IgD-negative memory B cell (primary cell): ENCODE measurements at regions not wholly inside any gene's neighbourhood (a gene's known extent, or its start where the extent isn't known, plus 50 kb on each side); places are given as distances from the start of the nearest gene placed in this dataset.

Experiments used
- H3K27ac Mint-ChIP-seq, 3 donors: one replicate each; pipeline ENCODE4 v1.8.0; 2020 to 2022; ENCODE audit warnings: mild to moderate bottlenecking in 3 of 3, mixed read lengths in 3 of 3, moderate library complexity in 1 of 3
- H3K27me3 Mint-ChIP-seq: one replicate; pipeline ENCODE4 v1.8.0; 2021; ENCODE audit warnings: mixed read lengths
- H3K36me3 Mint-ChIP-seq: one replicate; pipeline ENCODE4 v1.8.0; 2020; ENCODE audit warnings: mild to moderate bottlenecking, mixed read lengths
- H3K4me1 Mint-ChIP-seq, 3 donors: one replicate each; pipeline ENCODE4 v1.8.0; 2020 to 2022; ENCODE audit warnings: mixed read lengths in 3 of 3, mild to moderate bottlenecking in 1 of 3
- H3K4me3 Mint-ChIP-seq, 4 donors: one replicate each; pipeline ENCODE4 v1.8.0; 2020 to 2022; ENCODE audit warnings: mild to moderate bottlenecking in 4 of 4, mixed read lengths in 4 of 4, moderate library complexity in 3 of 4
- H3K9me3 Mint-ChIP-seq, 3 donors: one replicate each; pipeline ENCODE4 v1.8.0; 2020 to 2021; ENCODE audit warnings: mixed read lengths in 3 of 3, mild to moderate bottlenecking in 1 of 3

DNA sequence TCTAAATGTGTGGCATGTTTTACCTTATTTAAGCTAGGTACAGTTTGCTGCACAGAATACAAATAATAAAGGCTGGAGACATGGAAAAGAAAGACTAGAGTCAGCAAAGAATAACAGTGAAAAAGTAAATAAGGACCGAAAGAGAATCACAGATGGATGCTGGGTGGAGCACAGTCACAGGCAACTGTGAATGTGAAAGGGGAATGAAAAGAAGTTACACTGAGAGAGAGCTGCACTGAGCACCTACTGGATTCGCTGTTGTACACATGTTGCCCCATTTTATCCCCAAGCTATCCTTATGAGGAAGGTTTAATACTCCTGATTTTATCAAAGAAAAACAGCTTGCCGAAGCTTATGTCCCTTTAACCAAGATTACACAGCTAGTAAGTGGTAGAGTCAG lies 165.4 kb upstream of the RGMB start:
- Mint-ChIP-seq H3K4me1 (no peaks in the 10 kb centered on the region), H3K36me3 (peaks cover 2% of the 10 kb centered on the region), H3K27ac (no peak overlapping the region), H3K27me3 (no peaks in the 10 kb centered on the region), H3K9me3 (peaks cover 0 to 2% (median 0%) of the 10 kb centered on the region in 3 donors), H3K4me3 (no peak overlapping the region)

DNA sequence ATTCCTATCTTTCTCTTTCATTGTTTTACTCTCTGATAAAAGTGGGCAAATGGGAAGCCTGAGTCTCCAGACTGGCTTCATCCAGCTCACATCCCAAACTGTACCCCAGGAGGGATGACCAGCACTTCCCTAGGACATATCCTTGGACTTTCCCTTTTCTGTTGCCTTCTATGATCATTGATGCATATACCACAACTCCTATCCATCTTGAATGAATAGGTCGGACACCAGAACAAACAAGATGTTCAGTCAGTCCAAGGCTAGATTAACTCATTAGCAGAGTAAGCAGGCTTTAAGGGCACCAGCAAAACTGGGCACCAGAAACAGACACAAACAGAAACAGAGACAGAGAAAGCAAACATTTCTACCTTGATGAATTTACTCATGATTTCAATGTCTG lies 159.1 kb upstream of the RGMB start:
- Mint-ChIP-seq H3K27me3 (no peaks in the 10 kb centered on the region), H3K4me1 (no peaks in the 10 kb centered on the region), H3K9me3 (no peaks in the 10 kb centered on the region), H3K36me3 (peaks cover 2% of the 10 kb centered on the region), H3K4me3 (no peak overlapping the region), H3K27ac (no peak overlapping the region)

DNA sequence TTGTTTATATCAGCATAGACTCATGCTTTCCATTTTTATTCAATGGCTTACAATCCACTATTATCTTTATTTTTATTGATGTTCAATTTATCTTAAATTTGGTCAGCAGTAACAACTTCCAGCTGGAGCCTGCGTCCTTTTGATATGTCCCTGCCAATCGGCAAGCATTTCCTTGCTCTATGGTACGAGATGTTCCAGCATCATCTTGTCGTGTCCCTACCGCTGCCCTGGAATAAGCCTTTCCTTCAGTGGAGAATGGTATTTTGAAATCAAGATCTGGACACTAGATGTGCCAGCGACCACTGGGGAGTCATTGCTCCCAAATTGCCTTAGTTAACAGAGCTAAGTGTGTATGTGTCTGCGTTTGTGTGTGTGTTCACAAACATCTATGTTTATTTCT lies 151.6 kb upstream of the RGMB start:
- H3K27me3 Mint-ChIP-seq, result no peaks in the 10 kb centered on the region
- H3K9me3 Mint-ChIP-seq, result peaks cover 0 to 2% (median 0%) of the 10 kb centered on the region in 3 donors
- no peaks in the 10 kb centered on the region for H3K36me3 Mint-ChIP-seq
- no peak overlapping the region for H3K4me3 Mint-ChIP-seq
- no peaks in the 10 kb centered on the region for H3K4me1 Mint-ChIP-seq
- H3K27ac Mint-ChIP-seq, result no peak overlapping the region

DNA sequence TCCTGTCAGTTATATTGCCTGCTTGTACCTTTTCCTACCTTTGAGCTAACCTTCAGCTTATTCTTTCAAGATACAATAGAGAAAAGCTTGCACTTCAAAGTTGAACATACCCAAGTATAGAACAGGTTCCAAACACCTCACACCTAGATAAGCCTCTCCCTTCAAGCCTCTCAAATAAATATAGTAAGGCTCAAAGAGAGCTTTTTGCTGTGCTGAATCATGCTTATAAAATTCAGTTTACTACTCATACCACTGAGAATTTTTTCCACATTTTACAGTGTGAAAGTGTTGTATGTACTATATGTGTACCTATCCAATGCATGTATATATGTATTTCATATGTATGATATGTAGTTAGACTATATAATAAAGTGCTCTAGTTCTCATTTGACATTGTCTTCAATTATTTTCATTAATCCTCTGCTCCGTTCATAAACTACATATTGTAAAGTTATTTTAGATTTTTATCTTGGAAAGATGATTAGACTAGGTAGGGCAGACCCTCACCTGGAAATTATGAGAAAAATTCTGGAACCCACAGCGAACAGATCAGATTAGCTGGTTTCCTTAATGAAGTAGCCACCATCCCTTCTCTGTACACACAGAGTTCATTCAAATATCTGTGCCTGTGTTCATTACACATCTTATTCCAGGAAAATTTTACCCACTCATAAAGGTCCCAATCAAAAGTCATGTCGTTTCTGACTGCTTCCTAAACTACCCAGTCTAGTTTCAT lies 149.2 kb upstream of the RGMB start:
- Mint-ChIP-seq H3K36me3 (no peaks in the 10 kb centered on the region), H3K4me1 (no peaks in the 10 kb centered on the region), H3K27me3 (no peaks in the 10 kb centered on the region), H3K9me3 (peaks cover 1 to 6% (median 2%) of the 10 kb centered on the region in 3 donors), H3K4me3 (no peak overlapping the region), H3K27ac (no peak overlapping the region)

DNA sequence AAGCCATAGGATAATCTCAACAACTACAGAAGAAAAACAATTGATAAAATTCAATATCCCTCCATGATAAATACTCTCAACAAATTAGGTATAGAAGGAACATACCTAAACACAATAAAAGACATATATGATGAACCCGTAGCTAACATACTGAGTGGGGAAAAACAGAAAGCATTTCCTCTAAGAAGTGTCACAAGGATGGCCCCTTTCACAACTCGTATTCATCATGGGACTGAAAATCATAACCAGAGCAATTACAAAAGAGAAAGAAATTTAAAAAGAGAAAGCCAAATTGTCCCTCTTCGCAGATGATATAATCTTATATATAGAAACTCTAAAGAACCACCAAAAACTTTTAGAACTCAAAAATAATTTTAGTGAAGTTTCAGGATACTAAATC lies 146.3 kb upstream of the RGMB start:
- no peak overlapping the region for H3K27ac Mint-ChIP-seq
- no peaks in the 10 kb centered on the region for H3K36me3 Mint-ChIP-seq
- peaks cover 2 to 6% (median 2%) of the 10 kb centered on the region in 3 donors for H3K9me3 Mint-ChIP-seq
- no peak overlapping the region for H3K4me3 Mint-ChIP-seq
- no peaks in the 10 kb centered on the region for H3K4me1 Mint-ChIP-seq
- no peaks in the 10 kb centered on the region for H3K27me3 Mint-ChIP-seq

DNA sequence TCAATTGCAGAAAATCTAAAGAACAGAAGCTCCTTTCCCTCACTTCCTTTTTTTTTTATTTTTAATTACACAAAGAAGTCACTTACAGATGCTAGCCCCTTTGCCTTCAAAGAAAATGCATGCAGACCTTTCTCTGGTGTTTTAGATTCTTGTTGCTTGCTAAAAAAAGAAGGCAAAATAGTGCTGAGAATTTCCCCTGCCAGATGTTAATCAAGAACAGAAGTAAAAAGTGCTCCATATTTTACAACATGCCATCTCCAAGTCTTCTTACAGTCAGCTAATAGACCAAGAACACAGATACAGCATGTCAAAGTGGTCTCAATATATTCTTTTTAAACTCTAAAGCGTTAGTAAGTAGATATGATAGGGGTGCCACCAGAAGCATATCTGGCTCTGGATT lies 142.8 kb upstream of the RGMB start:
- Mint-ChIP-seq H3K4me1 (no peaks in the 10 kb centered on the region), H3K4me3 (no peak overlapping the region), H3K36me3 (no peaks in the 10 kb centered on the region), H3K9me3 (peaks cover 0 to 6% (median 2%) of the 10 kb centered on the region in 3 donors), H3K27ac (no peak overlapping the region), H3K27me3 (no peaks in the 10 kb centered on the region)

DNA sequence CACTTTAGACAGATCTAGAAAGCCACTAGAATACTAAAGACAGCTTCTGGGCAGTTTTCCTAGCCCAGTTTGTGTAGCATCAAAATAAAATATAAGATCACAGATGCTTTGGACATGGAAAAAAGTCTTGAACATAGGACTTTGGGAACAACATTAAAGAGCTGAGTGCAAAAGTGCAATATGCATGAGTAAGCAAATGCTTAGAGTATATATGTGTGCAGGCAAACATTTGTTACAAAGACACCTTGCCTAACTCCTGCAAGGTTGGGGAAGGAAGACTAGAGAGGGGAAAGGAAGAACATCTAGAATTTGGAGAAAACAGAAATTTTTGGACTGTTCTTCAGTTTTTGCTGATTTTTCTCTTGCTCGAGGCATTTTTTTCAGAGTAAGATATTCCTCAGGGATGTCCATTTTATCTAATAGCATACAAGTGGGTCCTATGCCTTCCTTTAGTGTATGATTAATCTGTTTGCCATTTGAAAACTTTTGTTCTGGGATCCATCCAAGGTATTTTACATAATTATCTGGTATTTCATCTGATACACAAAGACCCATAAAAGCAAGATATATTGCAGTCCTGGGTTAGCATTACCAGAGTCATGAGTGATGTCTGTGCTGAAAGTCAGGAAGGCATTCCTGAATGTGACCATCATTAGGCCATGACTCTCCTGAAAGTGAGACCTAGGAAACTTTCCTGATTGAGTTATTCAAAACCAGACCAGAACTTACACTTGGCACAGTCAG lies 142.0 kb upstream of the RGMB start:
- no peak overlapping the region for H3K27ac Mint-ChIP-seq
- H3K4me1 Mint-ChIP-seq, result no peaks in the 10 kb centered on the region
- peaks cover 2% of the 10 kb centered on the region for H3K27me3 Mint-ChIP-seq
- H3K9me3 Mint-ChIP-seq, result peaks cover 0 to 6% (median 2%) of the 10 kb centered on the region in 3 donors
- H3K36me3 Mint-ChIP-seq, result no peaks in the 10 kb centered on the region
- no peak overlapping the region for H3K4me3 Mint-ChIP-seq

DNA sequence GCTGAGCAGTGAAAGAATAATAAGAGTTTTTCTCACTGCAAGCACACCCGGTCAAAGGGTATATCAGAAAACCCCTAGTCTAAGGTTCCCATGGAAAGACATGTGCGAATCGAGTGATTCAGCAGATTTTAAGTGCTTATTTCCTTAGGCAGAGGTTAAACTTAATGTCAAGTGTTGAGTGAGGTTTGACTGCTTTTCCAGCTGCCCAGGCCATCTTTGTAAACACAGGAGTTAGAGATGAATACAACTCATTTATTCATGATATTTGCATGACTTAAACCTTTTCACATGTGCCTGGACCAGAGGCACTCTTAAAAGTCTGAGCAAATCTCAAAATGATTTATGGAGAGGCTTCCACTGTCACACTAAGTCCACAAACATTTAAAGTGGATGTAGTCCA lies 137.8 kb upstream of the RGMB start:
- H3K4me1 Mint-ChIP-seq, result no peaks in the 10 kb centered on the region
- H3K9me3 Mint-ChIP-seq, result no peaks in the 10 kb centered on the region
- H3K36me3 Mint-ChIP-seq, result no peaks in the 10 kb centered on the region
- no peak overlapping the region for H3K4me3 Mint-ChIP-seq
- no peak overlapping the region for H3K27ac Mint-ChIP-seq
- H3K27me3 Mint-ChIP-seq, result peaks cover 2% of the 10 kb centered on the region

DNA sequence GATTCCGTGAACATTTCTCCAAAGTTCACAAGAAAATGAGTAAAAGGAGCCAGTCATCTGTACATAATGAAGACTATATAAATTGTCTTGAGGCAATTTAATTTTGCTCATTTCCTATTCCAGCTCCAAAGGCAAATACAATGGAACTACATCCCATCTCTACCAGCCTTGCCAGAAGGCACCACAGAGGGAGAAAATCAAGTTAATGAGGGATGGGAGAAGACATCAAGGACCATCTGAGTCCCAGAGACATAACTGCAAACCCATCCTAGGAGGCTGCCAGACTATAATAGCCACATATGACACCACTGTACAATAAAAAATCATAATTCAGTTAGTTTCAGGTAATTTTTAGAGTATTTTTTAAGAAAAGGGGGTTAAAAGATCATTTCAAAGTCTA lies 136.3 kb upstream of the RGMB start:
- no peak overlapping the region for H3K27ac Mint-ChIP-seq
- no peaks in the 10 kb centered on the region for H3K9me3 Mint-ChIP-seq
- no peaks in the 10 kb centered on the region for H3K36me3 Mint-ChIP-seq
- peaks cover 2% of the 10 kb centered on the region for H3K27me3 Mint-ChIP-seq
- H3K4me3 Mint-ChIP-seq, result no peak overlapping the region
- no peaks in the 10 kb centered on the region for H3K4me1 Mint-ChIP-seq

DNA sequence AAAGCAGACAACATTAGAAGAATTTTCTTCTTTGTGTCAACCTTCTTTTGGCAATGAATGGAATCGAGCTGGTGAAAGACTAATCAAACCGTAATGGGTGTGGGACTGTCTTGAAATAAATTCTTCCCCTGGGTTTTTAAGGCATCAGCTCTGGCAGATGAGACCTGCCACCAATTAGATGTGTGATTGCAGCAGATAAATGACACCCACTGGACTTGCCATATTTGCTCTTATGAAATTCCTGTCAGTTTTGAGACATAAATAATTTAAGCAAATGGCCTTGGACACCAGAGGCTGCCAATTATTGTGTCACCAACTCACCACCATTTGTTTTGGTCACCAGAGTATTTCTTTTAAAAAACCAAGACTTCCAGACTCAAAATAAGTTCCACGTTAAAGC lies 135.9 kb upstream of the RGMB start:
- Mint-ChIP-seq H3K4me3 (no peak overlapping the region), H3K4me1 (no peaks in the 10 kb centered on the region), H3K27me3 (peaks cover 2% of the 10 kb centered on the region), H3K36me3 (no peaks in the 10 kb centered on the region), H3K27ac (no peak overlapping the region), H3K9me3 (no peaks in the 10 kb centered on the region)

DNA sequence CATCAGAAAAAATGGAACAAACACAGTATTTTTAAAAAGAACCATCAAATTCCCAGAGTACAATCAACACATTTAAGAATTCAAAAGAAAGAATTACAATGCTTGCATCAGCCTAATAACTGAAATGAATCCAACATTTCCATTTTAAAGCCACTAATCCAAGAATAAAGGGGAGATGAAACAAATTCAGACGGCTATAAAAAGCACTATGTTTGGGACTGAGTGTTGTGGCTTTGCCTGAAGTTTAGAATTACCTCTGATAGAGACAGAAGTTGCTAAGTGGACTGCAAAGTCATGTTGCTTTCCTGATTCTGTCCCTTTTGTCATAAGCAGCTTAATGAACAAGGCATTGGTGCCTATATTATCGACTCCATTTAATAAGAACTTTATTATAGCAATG lies 135.4 kb upstream of the RGMB start:
- Mint-ChIP-seq H3K27ac (no peak overlapping the region), H3K4me3 (no peak overlapping the region), H3K9me3 (no peaks in the 10 kb centered on the region), H3K4me1 (no peaks in the 10 kb centered on the region), H3K27me3 (peaks cover 2% of the 10 kb centered on the region), H3K36me3 (no peaks in the 10 kb centered on the region)

DNA sequence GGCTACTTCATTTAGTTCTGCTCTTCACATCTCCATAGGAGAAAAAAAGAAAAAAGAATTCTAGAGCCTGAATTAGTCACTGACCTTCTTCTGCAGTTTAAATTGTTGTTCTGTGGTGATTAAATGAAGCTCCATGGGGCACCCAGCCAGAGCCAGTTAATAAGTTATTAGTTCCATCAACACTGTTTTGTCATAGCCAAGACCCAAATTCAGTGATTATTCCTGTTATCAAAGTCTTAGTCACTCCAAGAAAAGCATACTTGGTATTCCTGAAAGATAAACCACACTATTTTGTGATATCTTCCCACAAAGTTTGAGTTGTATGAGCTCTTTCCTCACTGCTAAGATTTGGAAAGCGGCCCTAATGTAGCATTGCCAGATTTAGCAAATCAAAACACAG lies 134.8 kb upstream of the RGMB start:
- Mint-ChIP-seq H3K27me3 (peaks cover 2% of the 10 kb centered on the region), H3K4me1 (no peaks in the 10 kb centered on the region), H3K36me3 (no peaks in the 10 kb centered on the region), H3K4me3 (no peak overlapping the region), H3K27ac (no peak overlapping the region), H3K9me3 (no peaks in the 10 kb centered on the region)

DNA sequence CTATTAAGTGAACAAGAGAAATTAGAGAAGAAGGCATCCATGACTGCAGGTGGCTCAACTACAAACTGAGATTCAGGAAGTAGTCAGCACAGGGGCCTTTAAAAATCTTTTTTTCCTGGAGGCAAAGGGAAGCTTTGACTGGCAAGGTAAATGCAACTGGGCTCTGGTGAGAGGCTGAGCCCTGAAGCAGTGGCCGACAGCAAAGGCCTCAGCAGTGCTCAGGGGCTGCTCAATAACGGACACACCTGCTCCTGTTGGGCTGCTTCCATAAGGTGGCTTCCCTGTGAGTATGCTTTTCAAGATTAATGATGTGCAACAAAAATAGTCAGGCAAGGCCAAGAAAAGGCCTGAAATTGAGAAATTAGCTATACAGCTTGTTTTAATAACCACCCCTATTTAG lies 134.2 kb upstream of the RGMB start:
- peaks cover 2% of the 10 kb centered on the region for H3K27me3 Mint-ChIP-seq
- no peak overlapping the region for H3K4me3 Mint-ChIP-seq

DNA sequence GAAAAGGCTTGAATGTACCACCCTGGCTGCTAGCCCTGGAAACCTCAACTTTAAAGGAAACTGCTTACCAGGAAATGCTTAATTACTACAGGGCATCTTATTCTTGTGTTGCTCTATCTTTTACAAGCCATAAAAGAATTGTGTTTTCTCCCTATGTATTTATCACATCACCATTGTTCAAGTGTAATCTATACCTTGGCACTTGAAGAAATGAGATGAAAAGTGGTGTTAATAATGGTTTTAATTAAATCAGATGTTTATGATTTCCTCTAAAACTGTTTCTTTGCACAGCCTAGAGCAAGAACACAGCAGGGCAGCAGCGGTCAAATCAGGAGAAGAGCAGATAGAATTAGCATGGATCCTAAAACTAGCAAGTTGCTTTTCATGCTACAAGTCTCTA lies 131.8 kb upstream of the RGMB start:
- H3K27me3 Mint-ChIP-seq, result no peaks in the 10 kb centered on the region
- no peaks in the 10 kb centered on the region for H3K36me3 Mint-ChIP-seq
- no peaks in the 10 kb centered on the region for H3K4me1 Mint-ChIP-seq
- no peak overlapping the region for H3K27ac Mint-ChIP-seq
- no peaks in the 10 kb centered on the region for H3K9me3 Mint-ChIP-seq
- no peak overlapping the region for H3K4me3 Mint-ChIP-seq

More for the DNA sequence above, 134.2 kb upstream of the RGMB start:
- Mint-ChIP-seq H3K9me3 (no peaks in the 10 kb centered on the region), H3K27ac (peak overlapping the region in 1 of 3 donors; percentile 22), H3K4me1 (no peaks in the 10 kb centered on the region), H3K36me3 (no peaks in the 10 kb centered on the region)

DNA sequence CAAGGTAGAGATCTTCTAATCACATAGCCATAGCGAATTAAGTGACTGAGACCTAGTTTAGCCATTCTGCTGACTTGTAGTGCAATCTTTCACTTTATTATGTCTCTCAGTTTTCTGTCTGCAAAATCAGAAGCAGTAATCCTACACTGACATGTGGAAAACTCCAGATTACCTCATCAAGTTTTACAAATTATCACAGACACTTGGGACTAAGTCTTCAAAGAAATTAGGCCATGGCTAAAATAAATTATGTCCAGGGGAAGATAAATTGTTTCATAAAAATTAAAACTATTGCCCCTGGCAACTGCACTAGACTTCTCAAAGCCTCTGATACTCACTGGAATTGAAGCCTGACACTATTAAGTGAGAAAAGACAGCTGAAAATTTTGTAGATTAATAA lies 129.9 kb upstream of the RGMB start:
- Mint-ChIP-seq H3K27ac (no peak overlapping the region), H3K4me3 (no peak overlapping the region), H3K27me3 (no peaks in the 10 kb centered on the region), H3K9me3 (peaks cover 0 to 1% (median 0%) of the 10 kb centered on the region in 3 donors), H3K4me1 (no peaks in the 10 kb centered on the region), H3K36me3 (no peaks in the 10 kb centered on the region)

DNA sequence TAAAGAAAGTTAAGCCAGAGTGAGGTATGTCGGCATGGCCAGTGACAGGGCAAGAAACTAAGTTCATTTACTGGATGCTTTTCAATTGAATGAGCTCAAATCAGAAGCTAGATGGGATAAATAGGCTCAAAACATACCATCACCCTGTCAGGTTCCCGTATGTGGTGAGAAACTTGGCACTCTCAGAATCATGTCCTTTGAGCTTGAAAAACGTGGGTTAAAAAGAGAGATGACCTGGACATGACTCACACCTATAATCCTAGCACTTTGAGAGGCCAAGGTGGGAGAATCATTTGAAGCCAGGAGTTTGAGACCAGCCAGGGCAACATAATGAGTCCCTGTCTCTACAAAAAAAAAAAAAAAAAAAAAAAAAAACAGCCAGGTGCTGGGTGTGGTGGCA lies 121.7 kb upstream of the RGMB start:
- peaks cover 0 to 2% (median 0%) of the 10 kb centered on the region in 3 donors for H3K4me1 Mint-ChIP-seq
- no peak overlapping the region for H3K27ac Mint-ChIP-seq
- peaks cover 0 to 7% (median 1%) of the 10 kb centered on the region in 3 donors for H3K9me3 Mint-ChIP-seq
- no peaks in the 10 kb centered on the region for H3K36me3 Mint-ChIP-seq
- H3K4me3 Mint-ChIP-seq, result no peak overlapping the region
- no peaks in the 10 kb centered on the region for H3K27me3 Mint-ChIP-seq
